Left lung (tissue), 4 donors: ENCODE measurements at regions not wholly inside any gene's neighbourhood (a gene's known extent, or its start where the extent isn't known, plus 50 kb on each side); places are given as distances from the start of the nearest gene placed in this dataset.

Experiments used
- ATAC-seq: fragments of 200-7000 bp; cut with Tn5 transposase; one replicate; pipeline ENCODE4 v1.9.1; 2020; ENCODE audit warnings: moderate library complexity
- DNase-seq, 4 donors: peaks; one replicate each; pipeline ENCODE4 v3.0.0-alpha.2; 2013 to 2020
- H3K27ac ChIP-seq, 2 donors: fragments of 200-600 bp; sonication (generic) in 1 of 2; one replicate each; pipeline versions ENCODE4 v1.5.0 to v1.8.0; 2020 to 2021
- H3K27me3 ChIP-seq, 2 donors: fragments of 200-600 bp; sonication (generic) in 1 of 2; one replicate each; pipeline versions ENCODE4 v1.5.0 to v1.8.0; 2020 to 2021
- H3K36me3 ChIP-seq, 2 donors: fragments of 200-600 bp; sonication (generic) in 1 of 2; one replicate each; pipeline versions ENCODE4 v1.5.0 to v1.8.0; 2020 to 2021
- H3K4me1 ChIP-seq, 2 donors: fragments of 200-600 bp; one replicate each; pipeline ENCODE4 v1.8.0; 2021
- H3K4me3 ChIP-seq, 2 donors: fragments of 200-600 bp; sonication (generic) in 1 of 2; one replicate each; pipeline versions ENCODE4 v1.5.0 to v1.8.0; 2020 to 2021; ENCODE audit warnings: mild to moderate bottlenecking in 1 of 2
- H3K9me3 ChIP-seq, 2 donors: fragments of 200-600 bp; sonication (generic) in 1 of 2; one replicate each; pipeline versions ENCODE4 v1.5.0 to v1.8.0; 2020 to 2021
- intact Hi-C, 2 donors: fragments of 100-400 bp; cut with DNase I; formaldehyde crosslinking; loops; one replicate each; pipeline versions ENCODE4 v1.11.2 to v1.14.2; 2022
- TF ChIP-seq, protein P1 (sequence below), 2 donors: fragments of 200-600 bp; sonication (generic) in 1 of 2; IDR thresholded peaks; one replicate each; pipeline versions ENCODE4 v1.5.0 to v1.8.0; 2021; ENCODE audit warnings: antibody characterized with exemption in 2 of 2
- donor health status: DM: no; HTN: yes; CAD: no.
- donor health status: DM: no; HTN: no; CAD: no.

DNA sequence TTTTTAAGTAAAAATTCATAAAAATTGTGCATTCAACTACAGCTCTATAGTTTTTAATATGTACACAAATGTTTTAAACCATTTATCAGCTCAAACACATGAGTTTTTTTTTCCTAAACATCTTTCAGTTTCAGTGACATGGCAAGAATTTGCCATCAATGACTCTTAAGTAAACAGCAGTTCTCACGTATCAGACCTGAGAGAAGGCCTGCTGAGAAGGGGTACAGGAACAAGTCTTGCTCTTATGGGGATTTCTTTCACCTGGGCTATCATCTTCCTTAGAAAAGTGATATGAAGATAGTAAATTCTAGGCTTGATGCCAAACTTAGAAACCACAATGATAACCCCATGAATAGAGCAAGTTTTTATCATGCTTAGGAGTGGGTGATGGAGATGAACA is 467.8 kb downstream of the ARL4A start:
- Histone ChIP-seq H3K4me3 (no peak overlapping the region), H3K4me1 (no peaks in the 10 kb centered on the region), H3K27ac (no peak overlapping the region), H3K9me3 (no peaks in the 10 kb centered on the region), H3K36me3 (no peaks in the 10 kb centered on the region), H3K27me3 (no peaks in the 10 kb centered on the region)
- intact Hi-C loops, result no loop called here
- TF ChIP-seq, protein P1, sequence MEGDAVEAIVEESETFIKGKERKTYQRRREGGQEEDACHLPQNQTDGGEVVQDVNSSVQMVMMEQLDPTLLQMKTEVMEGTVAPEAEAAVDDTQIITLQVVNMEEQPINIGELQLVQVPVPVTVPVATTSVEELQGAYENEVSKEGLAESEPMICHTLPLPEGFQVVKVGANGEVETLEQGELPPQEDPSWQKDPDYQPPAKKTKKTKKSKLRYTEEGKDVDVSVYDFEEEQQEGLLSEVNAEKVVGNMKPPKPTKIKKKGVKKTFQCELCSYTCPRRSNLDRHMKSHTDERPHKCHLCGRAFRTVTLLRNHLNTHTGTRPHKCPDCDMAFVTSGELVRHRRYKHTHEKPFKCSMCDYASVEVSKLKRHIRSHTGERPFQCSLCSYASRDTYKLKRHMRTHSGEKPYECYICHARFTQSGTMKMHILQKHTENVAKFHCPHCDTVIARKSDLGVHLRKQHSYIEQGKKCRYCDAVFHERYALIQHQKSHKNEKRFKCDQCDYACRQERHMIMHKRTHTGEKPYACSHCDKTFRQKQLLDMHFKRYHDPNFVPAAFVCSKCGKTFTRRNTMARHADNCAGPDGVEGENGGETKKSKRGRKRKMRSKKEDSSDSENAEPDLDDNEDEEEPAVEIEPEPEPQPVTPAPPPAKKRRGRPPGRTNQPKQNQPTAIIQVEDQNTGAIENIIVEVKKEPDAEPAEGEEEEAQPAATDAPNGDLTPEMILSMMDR (IDR thresholded peaks at IDR 0.05), result no peak
- no peak for ATAC-seq
- DNase-seq, result no peak

DNA sequence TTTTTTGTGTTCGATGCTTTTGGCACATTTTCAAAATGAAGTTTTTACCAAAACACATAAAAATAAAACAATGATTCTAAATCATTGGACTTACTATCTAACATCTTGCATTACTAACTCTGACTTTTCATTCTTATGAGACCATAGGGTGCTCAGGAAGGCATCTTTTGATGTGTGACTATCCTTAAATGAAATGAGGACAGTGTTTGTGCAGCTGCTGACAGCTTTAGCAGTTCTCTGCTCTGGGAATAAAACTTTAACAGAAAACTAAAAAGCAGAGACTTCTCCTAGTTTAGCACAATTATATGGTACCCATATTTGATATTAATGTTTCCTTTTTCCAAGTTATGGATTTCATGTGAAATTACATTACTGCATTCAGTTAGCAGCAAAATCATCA is 471.6 kb downstream of the ARL4A start:
- intact Hi-C loops, result no loop called here
- Histone ChIP-seq H3K4me3 (no peak overlapping the region), H3K36me3 (no peaks in the 10 kb centered on the region), H3K4me1 (no peaks in the 10 kb centered on the region), H3K27me3 (no peaks in the 10 kb centered on the region), H3K9me3 (no peaks in the 10 kb centered on the region), H3K27ac (no peak overlapping the region)
- DNase-seq, result no peak
- no peak for ATAC-seq
- TF ChIP-seq, protein P1 (IDR thresholded peaks at IDR 0.05), result no peak

DNA sequence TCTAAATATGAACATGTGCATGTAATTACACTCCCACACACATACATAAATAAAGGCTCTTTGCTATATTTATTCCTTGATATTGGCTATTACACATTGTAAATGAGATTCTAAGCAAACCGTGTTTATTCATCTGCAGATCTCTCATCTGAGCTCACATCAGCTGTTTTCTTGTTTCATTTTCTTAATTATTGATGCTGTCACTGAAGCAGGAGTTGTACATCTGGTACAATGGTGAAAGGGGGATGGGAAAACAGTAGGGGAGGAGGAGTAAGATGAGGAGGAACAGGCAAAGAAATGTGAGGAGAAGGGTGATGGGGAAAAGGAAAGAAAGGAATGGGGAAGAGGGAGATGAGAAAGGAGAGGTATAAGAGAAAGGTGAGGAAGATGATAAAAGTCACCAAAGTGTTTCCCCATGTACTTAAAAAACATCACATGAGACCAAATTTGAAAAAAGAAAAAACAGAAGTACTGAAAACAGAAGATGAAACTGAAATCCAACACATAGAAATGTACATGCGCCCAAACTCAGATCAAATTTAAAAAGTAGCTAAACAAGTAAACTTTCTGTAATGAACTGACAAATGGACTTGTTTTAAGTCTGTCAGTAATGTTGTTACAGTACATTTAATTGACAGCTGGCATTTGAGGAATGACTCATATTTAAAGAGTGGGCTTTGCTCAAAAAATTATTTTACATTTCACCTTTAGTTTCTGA is 472.2 kb downstream of the ARL4A start:
- Histone ChIP-seq H3K4me1 (no peaks in the 10 kb centered on the region), H3K27ac (no peak overlapping the region), H3K4me3 (no peak overlapping the region), H3K27me3 (no peaks in the 10 kb centered on the region), H3K36me3 (no peaks in the 10 kb centered on the region), H3K9me3 (no peaks in the 10 kb centered on the region)
- intact Hi-C loops, result no loop called here
- ATAC-seq (no peak), DNase-seq (no peak)
- TF ChIP-seq, protein P1 (IDR thresholded peaks at IDR 0.05), result no peak

DNA sequence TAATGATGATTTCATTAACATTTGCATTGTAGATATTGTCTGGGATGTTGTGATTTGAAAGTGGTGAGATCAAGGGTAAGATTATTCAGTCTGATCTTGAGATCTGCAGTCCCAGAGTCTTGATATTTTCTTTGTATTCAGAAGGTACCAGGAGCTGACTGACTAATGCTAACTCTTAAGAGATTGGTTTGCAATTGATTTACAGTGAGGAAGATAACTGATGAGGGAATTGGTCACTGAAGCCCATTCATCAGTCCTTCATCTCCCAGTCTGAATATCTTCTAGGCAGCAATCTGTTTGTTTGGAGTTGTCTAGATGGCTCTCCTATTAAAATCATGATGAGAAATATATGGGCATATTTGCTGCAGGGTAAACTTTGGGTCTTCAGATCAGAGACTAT is 473.7 kb downstream of the ARL4A start:
- H3K4me3 ChIP-seq, result no peak overlapping the region
- DNase-seq (no peak), ATAC-seq (no peak)
- H3K27me3 ChIP-seq, result no peaks in the 10 kb centered on the region
- H3K4me1 ChIP-seq, result no peaks in the 10 kb centered on the region
- H3K27ac ChIP-seq, result no peak overlapping the region
- no peaks in the 10 kb centered on the region for H3K9me3 ChIP-seq
- H3K36me3 ChIP-seq, result peaks cover 0 to 3% of the 10 kb centered on the region in 2 donors
- TF ChIP-seq, protein P1 (IDR thresholded peaks at IDR 0.05), result no peak
- intact Hi-C loops, result no loop called here

DNA sequence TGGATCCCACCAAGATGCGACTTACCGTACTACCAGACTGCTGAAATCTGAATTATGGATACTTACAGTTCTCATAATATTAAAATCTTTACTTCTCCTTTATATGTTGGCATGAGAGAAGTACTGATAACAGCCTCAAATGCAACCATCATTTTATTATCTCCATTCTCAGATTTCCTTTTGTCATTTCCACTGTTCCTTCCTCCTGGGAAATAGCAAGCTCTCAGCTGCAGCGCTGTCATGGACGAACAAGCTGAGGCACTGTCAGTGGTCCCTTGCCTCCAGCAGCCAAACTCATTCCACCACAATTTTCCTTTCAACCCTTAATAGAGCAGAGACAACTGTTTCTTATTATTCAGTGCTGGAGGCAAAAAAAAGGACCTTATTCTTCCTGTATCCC is 478.4 kb downstream of the ARL4A start:
- DNase-seq, result no peak
- no peak overlapping the region for H3K27ac ChIP-seq
- H3K36me3 ChIP-seq, result peaks cover 0 to 3% of the 10 kb centered on the region in 2 donors
- H3K4me1 ChIP-seq, result no peaks in the 10 kb centered on the region
- no peak overlapping the region for H3K4me3 ChIP-seq
- intact Hi-C loops, result no loop called here
- TF ChIP-seq, protein P1 (IDR thresholded peaks at IDR 0.05), result no peak
- H3K9me3 ChIP-seq, result no peaks in the 10 kb centered on the region
- ATAC-seq, result no peak
- H3K27me3 ChIP-seq, result no peaks in the 10 kb centered on the region
